Myocyte (in vitro differentiated cells): ENCODE measurements at regions not wholly inside any gene's neighbourhood (a gene's known extent, or its start where the extent isn't known, plus 50 kb on each side); places are given as distances from the start of the nearest gene placed in this dataset.

Experiments used
- DNase-seq: peaks from one replicate; pipeline ENCODE4 v3.0.0-alpha.2; 2012; ENCODE audit warnings: low read depth

GRCh38 chr2:234606896-234607295 is 110.0 kb upstream of the ARL4C start:
- no peak for DNase-seq

- no peak for DNase-seq
These were observed 106.7 kb upstream of the ARL4C start for GRCh38 chr2:234603619-234604018.

- DNase-seq: no peak
These were observed 104.3 kb upstream of the ARL4C start for GRCh38 chr2:234601213-234601612.

- DNase-seq: no peak
These were observed 100.6 kb upstream of the ARL4C start for GRCh38 chr2:234597576-234597861.

- DNase-seq: no peak
These were observed 100.1 kb upstream of the ARL4C start for GRCh38 chr2:234596696-234597575.

- DNase-seq: no peak
These were observed 98.9 kb upstream of the ARL4C start for GRCh38 chr2:234595829-234596228.

GRCh38 chr2:234594715-234595114 is 97.8 kb upstream of the ARL4C start:
- no peak for DNase-seq

GRCh38 chr2:234593636-234594035 is 96.8 kb upstream of the ARL4C start:
- peak; percentile 35 for DNase-seq

- no peak for DNase-seq
These were observed 95.7 kb upstream of the ARL4C start for GRCh38 chr2:234592541-234592940.

GRCh38 chr2:234590076-234590475 is 93.2 kb upstream of the ARL4C start:
- no peak for DNase-seq

GRCh38 chr2:234588054-234588430 is 91.2 kb upstream of the ARL4C start:
- DNase-seq: no peak

- DNase-seq: no peak
These were observed 90.6 kb upstream of the ARL4C start for GRCh38 chr2:234587341-234588053.

GRCh38 chr2:234583331-234583730 is 86.5 kb upstream of the ARL4C start:
- DNase-seq: no peak

GRCh38 chr2:234580686-234581085 is 83.8 kb upstream of the ARL4C start:
- no peak for DNase-seq

- DNase-seq: no peak
These were observed 82.5 kb upstream of the ARL4C start for GRCh38 chr2:234579231-234579962.

- DNase-seq: no peak
These were observed 81.5 kb upstream of the ARL4C start for GRCh38 chr2:234578389-234578788.

- no peak for DNase-seq
These were observed 80.3 kb upstream of the ARL4C start for GRCh38 chr2:234577191-234577590.

GRCh38 chr2:234571620-234572407 is 74.9 kb upstream of the ARL4C start:
- DNase-seq: no peak

GRCh38 chr2:234570476-234570875 is 73.6 kb upstream of the ARL4C start:
- no peak for DNase-seq

GRCh38 chr2:234569776-234570430 is 73.0 kb upstream of the ARL4C start:
- DNase-seq: no peak

- DNase-seq: no peak
These were observed 69.7 kb upstream of the ARL4C start for GRCh38 chr2:234566622-234567021.
